ENCODE measurements at regions not wholly inside any gene's neighbourhood (a gene's known extent, or its start where the extent isn't known, plus 50 kb on each side); places are given as distances from the start of the nearest gene placed in this dataset.

DNA sequence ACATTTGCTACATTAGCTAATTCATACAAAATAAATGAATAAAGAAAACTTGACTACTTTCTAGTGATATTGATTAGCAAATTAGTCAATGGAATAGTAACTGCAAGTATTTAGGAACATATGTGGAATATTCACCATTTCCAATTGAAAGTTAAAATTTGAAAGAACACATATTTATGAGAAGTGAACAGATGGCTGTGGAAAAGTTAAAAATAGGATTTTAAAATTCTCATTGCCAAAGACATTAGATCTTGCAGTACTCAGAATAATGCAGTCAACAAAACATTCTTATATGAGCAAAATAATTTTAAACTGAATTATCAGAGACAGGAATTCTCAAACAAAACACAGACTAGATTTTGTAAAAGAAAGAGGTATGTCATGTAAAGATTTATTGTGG lies 613.9 kb upstream of the NOVA1 start:
- Histone ChIP-seq H3K4me3 (ENCODE audit: control insufficient read depth in 2 of 3, extremely low read depth in 1 of 3, insufficient read depth in 2 of 3, low read depth in 1 of 3, low read length in 3 of 3) (no peak overlapping the region), H3K9me3 (ENCODE audit: control insufficient read depth, low read depth, low read length) (no peaks in the 10 kb centered on the region), H3K4me1 (ENCODE audit: control insufficient read depth, extremely low read depth, insufficient read depth, low read length) (no peaks in the 10 kb centered on the region), H3K36me3 (ENCODE audit: control insufficient read depth in 2 of 2, extremely low read depth in 1 of 2, insufficient read depth in 2 of 2, low read length in 2 of 2) (no peaks in the 10 kb centered on the region), H3K27ac (ENCODE audit: control insufficient read depth, insufficient read depth, low read length) (no peak overlapping the region), H4K20me1 (ENCODE audit: control insufficient read depth, extremely low read depth, insufficient read depth, low read length) (no peaks in the 10 kb centered on the region), H2AFZ (ENCODE audit: control insufficient read depth, low read length) (no peak overlapping the region), H3K79me2 (ENCODE audit: control insufficient read depth, insufficient read depth, low read length) (no peaks in the 10 kb centered on the region), H3K4me2 (ENCODE audit: control insufficient read depth, extremely low read depth, insufficient read depth, low read depth, low read length) (no peak overlapping the region), H3K9ac (ENCODE audit: control insufficient read depth, extremely low read depth, insufficient read depth, low read length) (no peak overlapping the region), H3K27me3 (ENCODE audit: control insufficient read depth, extremely low read depth, insufficient read depth, low read length) (no peaks in the 10 kb centered on the region), H3K9me1 (ENCODE audit: control insufficient read depth, extremely low read depth, insufficient read depth, low read length) (no peaks in the 10 kb centered on the region)
- DNase-seq (ENCODE audit: low read depth, low spot score) (no peak), FAIRE-seq (no peak)
- dilution Hi-C loops (cut with MboI; ENCODE audit: extremely low pct_ligation_motif_present, low sequenced_read_pairs), result no loop called here
- TF ChIP-seq, protein P1, sequence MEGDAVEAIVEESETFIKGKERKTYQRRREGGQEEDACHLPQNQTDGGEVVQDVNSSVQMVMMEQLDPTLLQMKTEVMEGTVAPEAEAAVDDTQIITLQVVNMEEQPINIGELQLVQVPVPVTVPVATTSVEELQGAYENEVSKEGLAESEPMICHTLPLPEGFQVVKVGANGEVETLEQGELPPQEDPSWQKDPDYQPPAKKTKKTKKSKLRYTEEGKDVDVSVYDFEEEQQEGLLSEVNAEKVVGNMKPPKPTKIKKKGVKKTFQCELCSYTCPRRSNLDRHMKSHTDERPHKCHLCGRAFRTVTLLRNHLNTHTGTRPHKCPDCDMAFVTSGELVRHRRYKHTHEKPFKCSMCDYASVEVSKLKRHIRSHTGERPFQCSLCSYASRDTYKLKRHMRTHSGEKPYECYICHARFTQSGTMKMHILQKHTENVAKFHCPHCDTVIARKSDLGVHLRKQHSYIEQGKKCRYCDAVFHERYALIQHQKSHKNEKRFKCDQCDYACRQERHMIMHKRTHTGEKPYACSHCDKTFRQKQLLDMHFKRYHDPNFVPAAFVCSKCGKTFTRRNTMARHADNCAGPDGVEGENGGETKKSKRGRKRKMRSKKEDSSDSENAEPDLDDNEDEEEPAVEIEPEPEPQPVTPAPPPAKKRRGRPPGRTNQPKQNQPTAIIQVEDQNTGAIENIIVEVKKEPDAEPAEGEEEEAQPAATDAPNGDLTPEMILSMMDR (optimal IDR thresholded peaks at IDR 0.05 in 1 of 3, IDR thresholded peaks at IDR 0.05 in 1 of 3, conservative IDR thresholded peaks at IDR 0.05 in 1 of 3; ENCODE audit: extremely low read depth in 1 of 3, insufficient read depth in 2 of 3, low read length in 3 of 3), result no peak
- no peak for TF ChIP-seq EZH2 (IDR thresholded peaks at IDR 0.05; ENCODE audit: low read length)

DNA sequence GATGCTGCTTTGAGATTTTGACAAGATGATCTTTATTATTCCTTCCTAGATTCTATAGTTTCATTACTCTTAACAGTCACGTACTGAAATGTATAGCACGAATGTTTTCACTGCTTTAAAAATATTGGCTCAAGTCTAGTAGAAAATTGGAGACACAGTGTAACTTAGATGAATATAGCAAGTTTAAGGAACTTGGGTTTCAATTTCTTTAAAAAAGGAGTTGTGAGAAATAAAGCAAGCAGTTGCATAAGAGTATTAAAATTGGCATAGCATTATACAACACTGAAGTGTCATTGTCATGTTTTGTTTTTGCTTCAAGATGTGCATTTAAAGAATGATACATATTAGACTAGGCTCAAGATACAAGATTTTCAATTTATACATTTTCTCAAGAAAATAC lies 624.8 kb upstream of the NOVA1 start:
- no peaks in the 10 kb centered on the region for H3K9me1 ChIP-seq (ENCODE audit: control insufficient read depth, extremely low read depth, insufficient read depth, low read length)
- no peak for FAIRE-seq

More for the DNA sequence above, 624.8 kb upstream of the NOVA1 start:
- DNase-seq (ENCODE audit: low read depth, low spot score), result no peak
- no peak overlapping the region for H3K4me2 ChIP-seq (ENCODE audit: control insufficient read depth, extremely low read depth, insufficient read depth, low read depth, low read length)
- no peaks in the 10 kb centered on the region for H3K4me1 ChIP-seq (ENCODE audit: control insufficient read depth, extremely low read depth, insufficient read depth, low read length)
- no peaks in the 10 kb centered on the region for H3K9me3 ChIP-seq (ENCODE audit: control insufficient read depth, low read depth, low read length)
- H3K4me3 ChIP-seq (ENCODE audit: control insufficient read depth in 2 of 3, extremely low read depth in 1 of 3, insufficient read depth in 2 of 3, low read depth in 1 of 3, low read length in 3 of 3), result no peak overlapping the region
- H3K9ac ChIP-seq (ENCODE audit: control insufficient read depth, extremely low read depth, insufficient read depth, low read length), result no peak overlapping the region
- no peaks in the 10 kb centered on the region for H3K36me3 ChIP-seq (ENCODE audit: control insufficient read depth in 2 of 2, extremely low read depth in 1 of 2, insufficient read depth in 2 of 2, low read length in 2 of 2)
- H3K79me2 ChIP-seq (ENCODE audit: control insufficient read depth, insufficient read depth, low read length), result no peaks in the 10 kb centered on the region
- dilution Hi-C loops (cut with MboI; ENCODE audit: extremely low pct_ligation_motif_present, low sequenced_read_pairs), result no loop called here
- H2AFZ ChIP-seq (ENCODE audit: control insufficient read depth, low read length), result no peak overlapping the region
- H3K27me3 ChIP-seq (ENCODE audit: control insufficient read depth, extremely low read depth, insufficient read depth, low read length), result no peaks in the 10 kb centered on the region
- TF ChIP-seq, protein P1 (optimal IDR thresholded peaks at IDR 0.05 in 1 of 3, IDR thresholded peaks at IDR 0.05 in 1 of 3, conservative IDR thresholded peaks at IDR 0.05 in 1 of 3; ENCODE audit: extremely low read depth in 1 of 3, insufficient read depth in 2 of 3, low read length in 3 of 3), result no peak
- TF ChIP-seq EZH2 (IDR thresholded peaks at IDR 0.05; ENCODE audit: low read length), result no peak
- H3K27ac ChIP-seq (ENCODE audit: control insufficient read depth, insufficient read depth, low read length), result no peak overlapping the region
- H4K20me1 ChIP-seq (ENCODE audit: control insufficient read depth, extremely low read depth, insufficient read depth, low read length), result no peaks in the 10 kb centered on the region

Measured in keratinocyte (primary cell).